Midbrain (tissue), 1 donor: ENCODE measurements at regions not wholly inside any gene's neighbourhood (a gene's known extent, or its start where the extent isn't known, plus 50 kb on each side); places are given as distances from the start of the nearest gene placed in this dataset.

Experiments
- DNase-seq: peaks from one replicate; lab custom pipeline; 2025; lab: John Stamatoyannopoulos, UW

DNA sequence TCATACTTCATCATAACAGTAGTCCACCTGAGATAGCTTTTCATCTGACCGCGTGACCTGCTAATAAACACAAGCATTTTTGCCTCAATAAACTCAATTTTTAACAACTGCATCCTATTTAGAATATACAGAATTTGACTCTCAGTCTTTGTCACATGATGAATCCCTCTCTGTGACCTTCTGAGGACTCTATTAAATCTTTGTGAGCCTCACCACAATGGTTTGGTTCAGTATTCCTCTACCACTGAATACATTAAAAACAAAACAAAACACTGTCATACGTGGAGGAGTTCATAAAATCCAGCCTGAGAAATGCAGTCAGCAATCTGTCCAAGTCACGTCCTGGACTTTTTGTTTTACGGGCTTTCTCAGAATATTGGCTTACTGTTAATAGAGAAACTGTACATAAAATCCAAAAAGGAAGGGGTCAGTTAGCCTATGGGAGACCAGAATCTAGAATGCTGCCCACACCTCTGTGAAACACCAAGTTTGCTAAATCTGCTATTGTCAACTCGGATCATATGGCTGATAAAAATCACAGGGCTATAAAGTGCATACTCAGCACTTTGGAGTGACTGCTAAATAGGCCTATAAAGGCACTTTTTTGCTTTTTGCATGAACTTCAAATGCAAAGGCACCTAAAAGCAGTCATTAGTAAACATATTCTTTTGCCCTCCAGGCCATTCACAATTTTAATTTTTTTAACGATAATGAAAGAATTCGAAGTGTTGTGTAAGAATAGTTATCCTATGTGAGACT is 190.3 kb upstream of the HDDC2 start:
- DNase-seq: no peak

DNA sequence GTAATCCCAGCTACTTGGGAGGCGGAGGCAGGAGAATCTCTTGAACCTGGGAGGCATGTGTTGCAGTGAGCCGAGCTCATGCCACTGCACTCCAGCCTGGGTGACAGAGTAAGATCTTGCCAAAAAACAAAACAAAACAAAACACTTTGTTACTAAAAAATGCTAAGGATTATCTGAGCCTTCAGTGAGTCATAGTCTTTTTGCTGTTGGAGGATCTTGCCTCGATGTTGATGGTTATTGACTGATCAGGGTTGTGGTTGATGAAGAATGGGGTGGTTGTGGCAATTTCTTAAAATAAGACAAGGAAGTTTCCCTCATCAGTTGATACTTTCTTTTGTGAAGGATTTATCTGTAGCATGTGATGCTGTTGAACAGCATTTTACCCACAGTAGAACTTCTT is 196.8 kb upstream of the HDDC2 start:
- DNase-seq: no peak

DNA sequence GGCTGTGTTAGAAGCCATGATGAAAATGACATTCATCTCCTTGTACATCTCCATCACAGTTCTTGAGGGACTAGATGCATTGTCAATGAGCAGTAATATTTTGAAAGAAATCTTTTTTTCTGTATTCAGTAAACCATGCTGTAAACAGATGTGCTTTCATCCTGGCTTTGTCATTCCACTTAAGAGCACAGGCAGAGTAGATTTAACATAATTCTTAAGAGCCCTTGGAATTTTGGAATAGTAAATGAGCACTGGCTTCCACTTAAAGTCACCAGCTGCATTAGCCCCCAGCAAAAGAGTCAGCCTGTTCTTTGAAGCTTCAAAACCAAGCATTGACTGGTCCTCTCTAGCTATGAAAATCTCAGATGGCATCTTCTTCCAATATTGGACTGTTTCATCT is 197.8 kb upstream of the HDDC2 start:
- no peak for DNase-seq

DNA sequence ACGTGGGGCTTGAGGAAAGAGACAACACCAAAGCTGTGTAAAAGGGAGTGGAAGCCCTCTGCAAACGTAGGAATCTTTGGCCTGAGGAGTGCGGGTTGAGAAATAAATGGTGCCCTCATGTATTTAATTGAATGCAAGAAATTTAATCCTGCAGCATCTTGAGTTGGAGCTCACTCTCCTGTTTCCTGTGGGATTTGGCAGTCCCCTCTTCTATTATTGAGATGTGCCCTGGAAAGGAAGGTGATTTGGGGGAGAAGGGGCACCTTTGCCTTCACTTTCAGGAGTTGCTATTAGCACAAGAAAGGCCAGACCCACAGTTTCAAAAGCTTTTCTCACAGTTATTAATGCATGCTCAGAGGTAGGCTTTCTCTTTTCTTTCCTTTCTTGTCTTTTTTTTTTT is 201.4 kb upstream of the HDDC2 start:
- DNase-seq: no peak

DNA sequence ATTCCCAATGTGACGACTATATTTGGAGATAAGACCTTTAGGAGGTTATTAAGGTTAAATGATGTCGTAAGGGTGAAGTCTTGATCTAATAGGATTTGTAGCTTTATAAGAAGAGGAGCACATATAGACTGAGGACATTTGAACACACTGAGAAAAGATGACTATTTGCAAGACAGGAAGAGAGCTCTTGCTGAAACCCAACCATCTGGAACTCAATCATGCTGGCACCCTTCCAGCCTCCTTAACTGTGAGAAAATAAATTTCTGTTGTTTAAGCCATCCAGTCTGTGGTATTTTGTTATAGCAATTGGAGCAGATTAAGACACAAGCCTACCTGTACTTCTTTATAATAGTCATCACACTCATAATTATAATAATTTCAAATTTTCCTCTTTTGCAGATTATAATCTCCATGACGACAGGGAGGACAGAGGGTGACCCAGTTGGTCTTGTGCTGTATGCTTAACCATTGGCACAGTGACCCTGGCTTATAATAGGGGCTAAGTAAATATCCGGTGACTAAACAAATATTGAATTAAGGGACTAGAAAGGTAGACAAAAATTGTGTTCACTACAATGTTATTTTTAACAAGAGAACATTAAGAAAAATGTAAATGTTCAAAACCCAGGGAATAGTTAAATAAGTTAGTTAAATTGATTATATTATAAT is 206.4 kb upstream of the HDDC2 start:
- no peak for DNase-seq

DNA sequence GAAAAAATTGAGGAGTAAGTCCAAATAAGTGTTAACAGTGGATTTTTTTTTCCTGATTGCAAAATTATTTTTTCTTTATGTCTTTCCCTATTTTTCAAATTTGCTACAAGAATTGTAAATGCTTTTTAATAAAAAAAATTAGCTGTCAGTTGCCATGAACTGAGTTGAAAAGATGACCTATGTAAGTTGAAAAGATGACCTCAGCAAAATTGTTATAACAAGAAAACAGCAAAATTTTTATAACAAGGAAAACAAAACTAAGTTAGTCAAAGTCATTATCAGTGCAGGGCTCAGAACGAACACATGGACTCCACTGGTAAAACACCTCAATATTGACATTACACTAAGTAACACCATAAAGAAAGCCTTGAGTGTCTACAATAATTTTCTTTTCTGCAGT is 207.0 kb upstream of the HDDC2 start:
- DNase-seq: no peak

DNA sequence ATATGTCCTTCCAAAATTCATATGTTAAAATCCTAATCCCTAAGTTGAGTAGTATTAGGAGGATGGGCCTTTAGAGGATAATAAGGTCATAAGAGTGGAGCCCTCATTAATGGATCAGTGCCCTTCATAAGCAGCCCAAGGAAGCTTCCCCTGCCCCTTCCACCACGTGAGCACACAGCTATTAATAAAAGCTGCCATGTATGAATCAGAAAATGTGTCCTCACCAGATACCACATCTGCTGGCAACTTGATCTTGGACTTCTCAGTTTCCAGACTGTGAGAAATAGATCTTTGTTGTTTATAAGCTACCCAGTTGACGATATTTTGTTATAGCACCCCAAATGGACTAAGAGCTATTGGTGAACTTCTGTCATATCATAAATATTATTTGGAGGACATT is 207.7 kb upstream of the HDDC2 start:
- DNase-seq: no peak

DNA sequence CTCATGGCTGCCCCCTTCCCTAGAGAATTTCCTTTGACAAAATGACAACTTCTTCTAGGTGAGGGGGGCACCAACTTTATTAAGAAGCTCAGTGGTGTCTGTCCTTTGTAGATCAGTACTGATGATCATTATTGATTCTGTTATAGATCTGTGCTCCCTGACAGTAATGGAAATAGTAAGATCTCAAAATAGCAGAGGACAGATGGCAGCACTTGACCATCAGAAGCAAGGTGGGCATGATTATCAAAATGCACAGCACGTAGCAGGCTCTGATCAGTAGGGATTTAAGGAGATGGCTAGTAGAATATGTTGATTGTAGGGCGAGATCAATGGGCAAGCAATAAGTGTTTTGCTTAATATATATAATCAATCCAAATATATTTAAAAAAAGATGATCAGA is 208.6 kb upstream of the HDDC2 start:
- DNase-seq: no peak

DNA sequence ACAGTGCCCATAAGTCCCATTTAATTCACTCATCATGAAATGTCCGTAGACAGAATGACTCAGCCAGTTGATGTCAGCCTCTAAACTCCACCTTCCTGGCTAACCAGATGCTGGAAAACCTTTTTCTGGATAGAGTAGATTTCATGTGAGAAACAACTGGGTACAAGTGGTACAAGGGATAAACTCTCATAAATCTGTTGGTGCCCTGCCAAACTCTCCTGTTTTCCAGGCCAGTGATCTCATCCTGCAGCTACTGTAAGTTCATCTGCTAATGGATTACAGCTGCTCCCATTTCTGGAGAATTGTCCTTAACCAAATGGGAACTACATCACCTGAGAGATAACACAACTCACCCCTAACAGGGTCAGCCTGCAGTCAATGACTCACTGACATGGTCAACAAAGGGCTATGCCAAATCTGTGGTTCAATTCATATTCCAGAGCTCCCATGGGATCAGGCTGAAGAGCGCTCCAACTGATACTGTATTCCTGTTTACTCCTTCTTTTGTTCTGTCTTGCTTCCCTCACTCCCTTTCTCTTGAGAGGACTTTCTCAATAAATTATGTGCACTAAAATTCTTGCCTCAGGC is 210.1 kb upstream of the HDDC2 start:
- no peak for DNase-seq

DNA sequence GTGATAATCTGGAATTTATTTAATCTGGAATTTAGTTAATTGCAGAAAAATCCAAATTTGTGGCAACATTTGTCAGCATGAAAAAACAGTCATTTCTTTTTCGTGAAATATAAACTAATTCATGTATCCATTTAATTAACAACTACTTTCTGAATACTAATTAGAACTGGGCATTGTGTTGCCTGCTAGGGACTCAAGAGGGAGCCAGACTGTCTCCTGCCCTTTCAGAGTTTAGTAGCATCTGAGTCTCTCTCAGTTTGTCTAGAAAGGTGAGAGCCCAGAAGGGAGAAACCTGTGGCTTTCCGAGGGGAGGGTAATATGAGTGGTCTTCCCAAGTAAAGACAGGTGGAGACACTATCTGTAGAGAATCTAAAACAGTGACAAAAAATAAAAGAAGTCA is 210.9 kb upstream of the HDDC2 start:
- DNase-seq: no peak

DNA sequence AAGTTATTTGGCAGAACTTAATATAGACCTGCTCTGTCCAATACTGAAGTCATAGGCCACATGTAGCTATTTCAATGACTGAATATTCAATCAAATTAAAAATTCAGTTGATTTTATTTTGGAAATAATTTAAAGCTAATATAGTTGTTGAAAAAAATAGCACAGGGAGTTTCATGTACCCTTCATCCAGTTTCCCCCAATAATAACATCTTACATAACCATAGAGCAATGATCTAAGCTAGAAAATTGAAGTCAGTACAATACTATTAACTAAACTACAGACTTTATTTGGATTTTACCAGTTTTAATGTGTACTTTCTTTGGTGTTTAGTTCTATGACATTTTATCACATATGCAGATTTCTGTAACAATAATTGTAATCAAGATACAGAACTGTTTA is 212.2 kb upstream of the HDDC2 start:
- DNase-seq: no peak

DNA sequence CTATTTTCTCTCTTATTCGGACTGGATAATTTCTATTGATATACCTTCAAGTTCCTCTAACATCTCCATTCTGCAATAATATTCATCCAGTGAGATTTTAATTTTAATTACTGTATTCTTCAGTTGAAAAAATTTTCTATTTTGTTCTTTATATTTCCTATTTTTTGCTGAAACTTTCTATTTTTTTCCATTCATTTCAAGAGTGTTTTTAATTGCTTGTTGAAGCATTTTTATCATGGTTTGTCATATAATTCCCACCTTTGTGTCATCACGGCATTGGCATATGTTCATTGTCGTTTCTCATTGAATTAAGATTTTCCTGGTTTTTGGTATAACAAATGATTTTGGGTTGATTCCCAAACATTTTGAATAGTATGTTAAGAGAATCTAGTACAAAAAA is 214.9 kb upstream of the HDDC2 start:
- DNase-seq: no peak

DNA sequence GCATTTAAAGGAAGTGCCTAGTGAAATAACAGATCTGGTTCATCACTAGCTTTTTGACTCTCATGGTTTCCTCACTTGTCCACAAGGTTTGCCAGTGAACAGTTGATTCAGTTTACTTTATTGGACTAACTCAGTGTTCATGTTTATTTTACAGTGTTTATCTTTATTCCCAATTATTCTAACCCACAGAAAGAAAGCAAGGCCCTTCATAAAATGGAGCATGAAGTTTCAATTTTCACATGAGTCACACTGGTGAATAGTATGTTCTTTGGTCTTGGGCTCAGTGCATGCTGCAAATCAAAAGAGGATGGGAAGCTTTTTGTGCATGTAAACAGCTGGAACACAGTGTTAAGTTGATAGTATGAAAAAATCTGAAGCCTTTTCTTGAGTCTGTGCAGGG is 217.6 kb upstream of the HDDC2 start:
- DNase-seq: no peak

DNA sequence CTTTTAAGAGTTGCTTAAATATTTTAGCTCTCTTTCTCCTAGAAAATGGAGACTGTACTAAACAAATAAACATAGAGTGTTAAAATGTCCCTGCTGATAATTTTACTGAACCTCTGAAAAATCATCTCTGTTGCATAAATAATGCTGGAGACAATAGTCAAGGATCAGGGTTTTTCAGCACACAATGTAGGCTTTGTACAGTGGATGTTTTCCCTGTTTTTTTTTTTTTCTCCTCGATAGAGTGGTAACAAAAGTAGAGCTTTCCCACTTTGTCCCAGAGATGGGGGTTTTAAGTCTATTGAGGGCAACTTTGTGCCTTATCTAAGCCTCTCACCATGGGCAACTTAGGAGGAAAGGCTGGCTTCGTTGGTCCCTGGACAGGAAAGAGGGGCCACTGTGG is 222.6 kb upstream of the HDDC2 start:
- no peak for DNase-seq

DNA sequence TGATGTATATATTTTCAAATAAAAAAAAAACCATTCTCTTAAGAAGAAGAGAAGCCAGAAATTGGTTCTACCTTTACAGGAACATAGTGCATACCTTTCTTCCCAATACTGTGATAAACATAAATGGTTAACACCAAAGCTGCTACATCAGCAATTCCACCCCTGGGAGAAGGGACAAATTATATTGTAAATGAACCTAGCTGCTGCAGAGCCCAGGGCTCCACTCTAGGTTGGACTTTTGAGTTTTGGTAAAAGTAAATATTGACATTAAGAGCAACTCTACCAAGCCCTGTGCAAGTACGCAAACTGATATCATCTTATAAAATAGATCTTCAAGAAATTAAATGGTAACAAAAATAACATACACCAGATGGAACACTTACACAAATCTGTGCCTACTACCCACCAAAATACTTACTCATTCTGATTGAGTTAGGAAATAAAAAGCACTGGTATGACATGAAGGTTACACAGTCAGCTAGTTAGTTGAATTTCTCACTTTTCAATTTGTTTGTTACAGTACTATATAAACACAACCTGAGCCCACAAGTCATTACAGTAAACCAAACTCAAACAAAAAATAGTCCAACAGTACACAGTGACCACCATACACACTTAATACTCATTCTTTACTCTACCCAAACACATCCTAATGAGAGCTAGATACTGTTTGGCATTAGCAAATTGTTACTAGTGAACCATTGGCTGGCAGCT is 223.3 kb upstream of the HEY2 start:
- no peak for DNase-seq

DNA sequence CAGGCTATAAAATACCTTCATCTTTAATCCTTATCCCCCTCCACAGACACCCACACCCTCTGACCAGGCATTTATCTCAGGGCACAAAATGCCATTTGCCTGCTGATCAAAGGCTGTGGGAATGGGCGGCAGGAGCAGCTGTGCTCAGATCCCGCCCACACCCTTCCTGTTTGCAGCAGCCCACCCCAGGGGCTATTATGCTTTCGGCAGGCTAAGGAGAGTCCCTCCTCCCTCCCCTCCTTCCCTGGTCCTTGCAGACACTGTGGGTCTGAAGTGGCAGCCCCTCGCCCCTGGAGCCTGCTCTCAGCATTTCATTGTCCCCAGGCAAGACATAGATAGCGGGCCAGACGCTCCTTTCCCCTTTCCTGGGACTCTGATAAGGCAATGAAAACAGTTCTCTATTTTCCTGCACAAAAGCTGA is 220.8 kb upstream of the HEY2 start:
- DNase-seq: no peak

DNA sequence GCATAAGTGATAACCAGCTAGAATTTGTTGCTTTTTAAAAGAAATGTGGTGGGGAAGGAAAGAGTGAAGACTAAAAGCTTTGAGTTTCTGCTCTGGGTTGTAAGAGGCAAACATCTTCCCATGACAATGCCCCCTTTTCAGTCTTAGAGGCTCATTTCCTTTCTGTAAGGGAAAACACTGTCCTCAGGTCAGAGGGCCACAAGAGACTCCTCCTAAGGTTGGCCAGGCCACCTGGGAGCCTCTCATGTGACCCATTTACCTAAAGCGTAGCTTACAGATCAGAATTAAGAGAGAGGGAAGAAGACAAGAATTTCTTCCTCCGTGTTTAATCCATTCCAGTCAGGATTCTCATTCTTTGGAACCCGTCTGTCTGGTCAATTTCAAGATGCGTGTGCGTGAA is 220.4 kb upstream of the HEY2 start:
- no peak for DNase-seq

DNA sequence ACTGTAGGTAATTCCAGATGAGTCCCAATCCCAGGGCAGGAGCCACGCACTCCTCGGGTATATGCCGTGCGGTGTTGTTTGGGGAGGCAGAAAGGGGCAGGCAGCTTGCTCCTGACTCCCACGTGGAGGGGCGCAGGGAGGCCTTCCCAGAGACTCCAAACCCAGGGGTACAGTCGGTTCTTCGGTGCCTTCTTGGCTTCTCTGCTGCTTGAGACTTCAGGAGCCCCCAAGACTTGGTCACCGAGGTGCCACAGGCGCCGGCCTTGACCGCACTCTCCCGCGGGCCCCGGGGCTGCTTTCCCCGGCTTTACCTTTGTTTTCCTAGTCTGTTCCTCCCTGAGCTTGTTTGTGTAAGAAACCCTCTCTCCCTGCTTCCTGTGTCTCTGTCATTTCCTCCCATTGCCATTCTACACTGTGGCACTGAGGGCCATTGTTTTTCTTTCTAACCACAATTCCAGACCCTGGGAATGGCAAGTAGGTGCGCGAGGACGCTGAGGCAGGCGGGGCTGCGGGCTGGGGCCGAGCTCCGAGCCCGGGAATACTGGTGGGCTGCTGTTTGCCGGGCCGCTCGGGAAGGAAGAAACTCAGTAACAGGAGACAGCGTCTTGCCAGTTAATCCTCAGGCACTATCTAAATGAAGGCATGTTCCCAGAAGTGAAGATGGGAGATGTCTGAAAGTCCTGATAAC is 215.6 kb upstream of the HEY2 start:
- DNase-seq: no peak

DNA sequence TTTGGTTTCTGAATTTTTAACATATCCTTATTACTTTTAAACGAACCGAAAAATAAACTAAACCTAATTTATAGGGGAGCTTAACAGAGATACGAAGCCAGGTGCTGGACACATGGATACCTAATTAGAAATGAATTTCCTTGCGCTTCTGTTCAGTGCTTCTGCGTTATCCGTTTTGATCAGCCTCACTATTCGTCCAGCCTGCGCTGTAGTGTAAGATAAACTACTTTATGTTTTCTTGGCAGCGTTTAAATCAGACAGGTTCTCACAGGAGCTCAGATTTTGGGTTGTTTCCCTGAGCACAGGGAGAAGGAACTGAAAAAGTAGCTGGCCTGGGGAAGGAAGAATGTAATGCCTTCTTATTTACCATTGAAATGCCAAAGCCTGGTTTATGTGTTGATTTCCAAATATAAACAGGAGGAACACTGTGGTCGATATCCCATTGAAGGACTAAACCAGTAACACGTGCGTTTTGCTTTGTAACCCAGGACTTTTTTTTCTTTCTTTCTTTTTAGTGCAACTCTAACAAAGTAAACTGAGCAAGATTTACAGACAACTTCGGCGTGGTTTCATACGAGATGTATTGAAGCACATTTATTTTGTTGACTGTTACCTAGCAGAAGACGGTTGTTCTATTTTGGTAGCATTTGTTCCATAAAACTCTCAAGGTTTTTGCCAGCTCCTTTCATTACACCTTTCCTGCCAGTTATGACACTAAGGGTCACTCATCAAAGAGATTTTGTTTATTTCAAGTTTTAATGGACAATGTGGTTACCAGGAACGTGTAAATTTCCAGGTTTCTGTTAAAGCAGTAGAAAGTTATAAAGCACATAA is 214.8 kb upstream of the HEY2 start:
- DNase-seq: no peak

DNA sequence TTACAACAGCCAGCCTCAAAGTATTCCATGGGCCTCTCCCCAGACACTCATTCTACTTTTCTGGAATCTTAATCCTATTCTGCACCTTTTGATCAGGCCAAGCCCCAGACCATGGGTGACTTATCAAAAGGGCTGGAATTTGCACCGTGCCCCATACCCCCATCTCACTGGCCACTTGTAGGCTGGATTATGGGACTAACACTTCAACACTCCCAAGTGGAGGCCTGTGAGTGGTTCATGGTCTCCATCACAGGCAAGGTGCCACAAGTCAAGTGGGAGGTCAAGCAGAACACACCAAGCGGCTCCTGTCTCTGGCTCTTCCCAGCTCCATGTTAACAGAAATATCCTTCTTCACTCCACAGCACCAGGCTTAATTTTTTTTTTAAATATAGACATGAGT is 212.3 kb upstream of the HEY2 start:
- DNase-seq: no peak

DNA sequence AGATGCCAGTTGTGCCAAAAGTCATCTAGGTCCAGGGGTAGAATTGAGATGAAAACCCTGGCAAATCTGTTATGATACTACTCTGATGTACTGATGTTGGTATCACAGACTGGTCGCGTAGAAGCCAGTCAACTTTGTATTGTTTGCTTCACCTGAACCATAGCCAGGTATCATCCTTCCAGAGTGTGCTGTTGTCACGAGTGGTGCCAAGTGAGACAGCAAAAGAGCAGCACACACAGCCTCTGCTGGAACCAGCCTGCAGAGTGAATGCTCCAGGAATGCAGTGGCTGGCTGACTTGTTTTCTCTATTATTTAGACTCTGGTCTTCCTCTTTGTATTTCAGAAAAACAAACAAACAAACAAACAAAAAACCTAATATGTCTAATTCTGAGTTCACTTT is 209.5 kb upstream of the HEY2 start:
- no peak for DNase-seq
